ENCODE measurements at regions not wholly inside any gene's neighbourhood (a gene's known extent, or its start where the extent isn't known, plus 50 kb on each side); places are given as distances from the start of the nearest gene placed in this dataset.

GRCh38 chr20:52804497-52805295 lies 167.5 kb upstream of the TSHZ2 start:
- no peak for TF ChIP-seq CTCF (IDR thresholded peaks at IDR 0.05)
- TF ChIP-seq RORB (CRISPR knock-in tag; IDR thresholded peaks at IDR 0.05) = no peak
- TF ChIP-seq ATF2 (CRISPR knock-in tag; IDR thresholded peaks at IDR 0.05; ENCODE audit: borderline replicate concordance, low read depth) = no peak

Data from WTC11 (cell line).